ENCODE measurements at regions not wholly inside any gene's neighbourhood (a gene's known extent, or its start where the extent isn't known, plus 50 kb on each side); places are given as distances from the start of the nearest gene placed in this dataset.
"Not testable (repeated sequence)": the region's sequence is repeated elsewhere in the genome, so short reads cannot be mapped to it uniquely, and the experiment has no call there.

DNA sequence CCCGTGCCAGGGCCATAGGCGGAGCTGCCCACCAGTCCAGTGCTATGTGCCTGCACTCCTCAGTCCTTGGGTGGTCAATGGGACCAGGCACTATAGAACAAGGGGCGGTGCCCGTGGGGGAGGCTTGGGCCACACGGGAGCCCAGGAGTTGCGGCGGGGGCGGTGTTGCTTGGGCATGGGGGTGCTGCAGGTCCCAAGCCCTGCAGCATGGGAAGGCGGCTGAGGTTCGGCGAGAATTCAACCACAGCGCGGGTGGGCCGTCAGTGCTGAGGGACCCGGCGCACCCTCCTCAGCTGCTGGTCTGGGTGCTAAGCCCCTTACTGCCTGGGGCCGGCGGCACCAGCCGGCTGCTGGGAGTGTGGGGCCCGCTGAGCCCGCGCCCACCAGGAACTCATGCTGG, 242.2 kb upstream of the SGCG start:
- H3K27ac Mint-ChIP-seq = no peak overlapping the region
- H3K4me3 Mint-ChIP-seq = no peak overlapping the region
- H3K27me3 Mint-ChIP-seq = no peaks in the 10 kb centered on the region
- no peaks in the 10 kb centered on the region for H3K9me3 Mint-ChIP-seq
- H3K36me3 Mint-ChIP-seq = no peaks in the 10 kb centered on the region
- no peaks in the 10 kb centered on the region for H3K4me1 Mint-ChIP-seq

GRCh38 chr13:22939157-22939556, 241.6 kb upstream of the SGCG start:
- H3K4me1 Mint-ChIP-seq = no peaks in the 10 kb centered on the region
- no peak overlapping the region for H3K27ac Mint-ChIP-seq
- H3K9me3 Mint-ChIP-seq = no peaks in the 10 kb centered on the region
- H3K36me3 Mint-ChIP-seq = no peaks in the 10 kb centered on the region
- H3K27me3 Mint-ChIP-seq = no peaks in the 10 kb centered on the region
- H3K4me3 Mint-ChIP-seq = no peak overlapping the region

DNA sequence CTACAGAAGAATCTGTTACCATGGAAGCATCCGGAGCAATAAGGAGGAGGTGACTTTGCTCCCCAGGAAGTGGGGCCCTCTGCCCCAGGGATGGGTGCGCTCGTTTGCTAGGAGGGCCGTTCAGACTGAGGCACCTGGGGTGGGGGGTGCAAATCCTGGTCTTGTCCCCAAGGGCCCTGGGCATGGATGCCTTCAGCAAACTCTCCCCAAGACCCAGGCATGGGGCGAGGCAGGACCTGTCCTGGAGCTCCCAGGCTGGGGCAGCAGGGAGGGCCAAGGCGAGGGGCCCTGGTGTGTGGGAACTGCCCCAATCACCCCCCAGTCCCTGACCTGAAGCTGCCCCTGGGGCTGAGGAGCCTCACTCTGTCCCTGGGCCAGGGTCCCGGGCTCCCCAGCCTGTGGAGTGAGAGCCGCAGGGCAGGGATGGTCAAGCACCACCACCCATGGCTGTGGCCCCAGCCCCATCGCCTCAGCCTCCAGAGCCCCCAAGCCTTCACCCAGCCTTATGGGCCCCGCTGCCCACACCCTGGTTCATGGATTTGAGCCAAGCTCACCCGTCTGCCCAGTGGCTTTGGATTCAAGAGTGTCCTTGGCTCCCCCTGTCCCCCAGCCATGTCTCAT, 240.6 kb upstream of the SGCG start:
- H3K9me3 Mint-ChIP-seq = no peaks in the 10 kb centered on the region
- no peaks in the 10 kb centered on the region for H3K27me3 Mint-ChIP-seq
- no peak overlapping the region for H3K27ac Mint-ChIP-seq
- no peaks in the 10 kb centered on the region for H3K36me3 Mint-ChIP-seq
- H3K4me3 Mint-ChIP-seq = no peak overlapping the region
- H3K4me1 Mint-ChIP-seq = no peaks in the 10 kb centered on the region

DNA sequence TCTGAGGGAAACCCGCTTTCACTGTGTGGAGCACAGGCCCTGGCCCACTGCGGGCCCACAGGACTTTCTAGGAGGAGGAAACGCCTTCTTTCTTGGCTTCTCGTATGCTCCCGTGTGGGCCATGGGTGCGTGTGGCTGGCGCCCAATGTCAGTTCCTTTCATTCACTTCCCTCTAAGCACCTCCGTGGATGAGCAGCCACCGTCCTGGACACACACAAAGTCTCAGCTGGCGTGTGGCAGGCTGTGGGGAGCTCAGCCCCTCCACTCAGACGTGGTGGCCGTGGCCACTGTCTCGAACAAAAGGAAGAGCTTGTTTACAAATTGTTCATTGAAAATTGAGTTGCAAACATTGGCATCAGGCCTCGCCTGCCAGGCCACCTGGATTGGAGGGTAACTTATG, 240.0 kb upstream of the SGCG start:
- H3K9me3 Mint-ChIP-seq = no peaks in the 10 kb centered on the region
- H3K4me1 Mint-ChIP-seq = no peaks in the 10 kb centered on the region

GRCh38 chr13:22941495-22941894, 239.3 kb upstream of the SGCG start:
- H3K4me1 Mint-ChIP-seq, H3K27ac Mint-ChIP-seq, H3K9me3 Mint-ChIP-seq, H3K36me3 Mint-ChIP-seq, H3K4me3 Mint-ChIP-seq, H3K27me3 Mint-ChIP-seq: not testable (repeated sequence)

More for the DNA sequence above, 240.0 kb upstream of the SGCG start:
- Mint-ChIP-seq H3K4me3 (no peak overlapping the region), H3K27ac (no peak overlapping the region), H3K36me3 (no peaks in the 10 kb centered on the region), H3K27me3 (no peaks in the 10 kb centered on the region)

DNA sequence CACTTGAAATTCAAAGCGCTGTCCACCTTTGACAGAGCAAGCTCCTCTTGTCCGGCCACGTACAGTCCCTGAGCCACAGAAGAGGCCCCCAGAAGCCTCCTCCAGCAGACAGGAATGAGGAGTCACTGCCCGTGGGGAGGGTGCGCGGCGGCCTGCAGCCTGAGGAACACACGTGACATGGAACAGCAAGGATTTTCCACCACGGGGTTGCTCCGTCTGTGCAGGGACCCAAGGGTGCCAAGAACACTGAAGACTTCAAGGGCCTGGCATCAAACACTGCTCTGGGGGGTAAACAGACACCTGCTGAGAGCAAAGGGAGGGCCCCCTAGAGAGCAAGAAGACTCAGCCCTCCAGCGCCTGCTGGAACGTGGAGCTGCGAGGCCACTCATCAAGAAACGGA, 237.9 kb upstream of the SGCG start:
- H3K27ac Mint-ChIP-seq, H3K4me1 Mint-ChIP-seq, H3K4me3 Mint-ChIP-seq, H3K9me3 Mint-ChIP-seq, H3K27me3 Mint-ChIP-seq, H3K36me3 Mint-ChIP-seq: not testable (repeated sequence)

GRCh38 chr13:22944378-22944777, 236.4 kb upstream of the SGCG start:
- Mint-ChIP-seq H3K36me3 (no peaks in the 10 kb centered on the region), H3K4me3 (no peak overlapping the region), H3K27ac (no peak overlapping the region), H3K9me3 (no peaks in the 10 kb centered on the region), H3K4me1 (no peaks in the 10 kb centered on the region), H3K27me3 (peaks cover 1% of the 10 kb centered on the region)

DNA sequence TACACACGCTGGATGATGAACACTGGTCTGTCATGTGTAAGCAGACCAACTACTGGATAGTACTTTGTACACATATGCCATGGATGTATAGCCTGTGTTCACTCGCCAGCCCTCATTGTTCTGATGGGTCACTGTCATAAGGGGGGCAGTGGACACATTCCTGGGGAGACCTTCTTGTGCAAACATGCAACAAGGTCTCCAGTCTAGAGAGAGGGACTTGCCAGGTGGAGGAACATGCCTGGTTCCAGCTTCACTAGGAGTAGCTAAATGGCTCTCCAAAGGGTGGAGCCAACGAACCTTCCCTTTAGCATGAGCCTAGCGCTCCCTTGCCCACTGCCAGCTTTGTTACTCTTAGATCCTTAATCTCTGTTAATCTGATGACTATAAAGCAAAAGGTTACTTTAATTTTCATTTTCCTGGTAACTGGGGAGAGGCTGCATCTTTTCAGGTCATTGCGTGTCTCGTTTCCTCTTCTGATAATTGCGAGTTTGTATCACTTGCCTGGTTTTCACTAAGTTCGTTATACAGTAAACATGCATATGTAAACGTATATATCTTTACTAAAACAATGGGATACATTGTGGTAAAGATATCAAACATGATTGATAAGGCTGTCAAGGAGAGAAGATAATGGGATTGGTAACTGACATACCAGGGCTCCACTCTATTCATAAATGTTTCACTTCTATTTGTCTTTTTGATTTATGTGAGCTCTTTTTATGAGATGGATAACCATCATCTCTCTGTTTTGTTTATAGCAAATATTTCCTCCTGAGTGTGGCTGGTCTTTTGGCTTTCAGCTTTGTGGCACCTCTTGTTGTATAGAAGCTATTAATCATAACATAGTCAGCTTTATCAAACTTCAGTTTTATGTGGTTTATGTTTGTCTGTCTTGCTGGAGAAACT, 235.2 kb upstream of the SGCG start:
- Mint-ChIP-seq H3K36me3 (no peaks in the 10 kb centered on the region), H3K27me3 (peaks cover 1% of the 10 kb centered on the region), H3K4me3 (no peak overlapping the region), H3K4me1 (no peaks in the 10 kb centered on the region), H3K27ac (no peak overlapping the region), H3K9me3 (peaks cover 5% of the 10 kb centered on the region)

DNA sequence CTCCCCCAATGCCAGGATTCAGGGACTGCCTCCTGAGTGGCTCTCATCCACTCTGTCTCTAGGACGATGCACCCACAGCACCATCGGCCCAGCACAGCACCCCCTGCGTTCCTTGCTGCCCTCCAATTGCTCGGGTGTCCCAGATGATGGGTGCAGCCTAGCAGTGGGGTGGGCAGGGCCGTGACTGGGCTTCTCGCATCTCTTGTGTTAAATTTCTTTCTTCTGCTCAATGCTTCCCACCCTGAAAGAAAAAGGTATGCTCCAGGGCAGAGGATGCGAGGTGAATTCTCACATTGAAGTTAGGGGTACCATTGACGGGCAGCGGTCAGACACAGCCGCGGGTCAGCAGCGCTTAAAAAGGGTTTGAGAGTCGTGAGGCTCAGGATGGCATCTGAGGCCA, 232.4 kb upstream of the SGCG start:
- Mint-ChIP-seq H3K27ac (no peak overlapping the region), H3K9me3 (peaks cover 12% of the 10 kb centered on the region), H3K27me3 (peaks cover 3% of the 10 kb centered on the region), H3K4me1 (no peaks in the 10 kb centered on the region), H3K36me3 (no peaks in the 10 kb centered on the region), H3K4me3 (no peak overlapping the region)

- H3K27ac Mint-ChIP-seq, H3K36me3 Mint-ChIP-seq, H3K4me1 Mint-ChIP-seq, H3K4me3 Mint-ChIP-seq, H3K27me3 Mint-ChIP-seq: not testable (repeated sequence)
- H3K9me3 Mint-ChIP-seq = peaks cover 12% of the 10 kb centered on the region
These were observed 228.8 kb upstream of the SGCG start for GRCh38 chr13:22952018-22952417.

- not testable (repeated sequence) for H3K36me3 Mint-ChIP-seq, H3K27me3 Mint-ChIP-seq, H3K4me1 Mint-ChIP-seq, H3K4me3 Mint-ChIP-seq, H3K27ac Mint-ChIP-seq
- H3K9me3 Mint-ChIP-seq = peaks cover 11% of the 10 kb centered on the region
These were observed 225.6 kb upstream of the SGCG start for GRCh38 chr13:22955147-22955546.

- H3K9me3 Mint-ChIP-seq, H3K27ac Mint-ChIP-seq, H3K27me3 Mint-ChIP-seq, H3K4me3 Mint-ChIP-seq, H3K4me1 Mint-ChIP-seq, H3K36me3 Mint-ChIP-seq: not testable (repeated sequence)
These were observed 224.2 kb upstream of the SGCG start for GRCh38 chr13:22956456-22957115.

DNA sequence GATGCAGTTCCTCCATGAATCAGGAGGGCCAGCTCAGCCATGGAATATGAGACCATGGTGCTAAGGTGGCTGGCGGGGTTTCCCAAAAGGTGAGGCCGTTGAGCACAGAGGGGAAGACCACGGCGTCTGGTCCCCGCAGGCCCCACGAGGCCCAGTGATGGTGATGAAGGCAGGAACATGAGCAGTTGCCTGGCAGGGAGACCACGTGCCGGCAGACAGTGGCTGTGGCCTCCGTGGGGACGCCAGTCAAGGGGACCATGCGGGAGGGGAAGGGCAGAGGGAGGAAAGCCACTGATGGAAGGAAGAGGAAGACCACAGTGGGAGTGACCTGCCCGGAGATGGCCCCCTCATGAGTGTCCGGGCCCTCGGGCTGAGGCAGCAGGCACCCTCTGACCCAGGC, 220.9 kb upstream of the SGCG start:
- H3K27ac Mint-ChIP-seq, H3K36me3 Mint-ChIP-seq, H3K27me3 Mint-ChIP-seq, H3K9me3 Mint-ChIP-seq, H3K4me1 Mint-ChIP-seq, H3K4me3 Mint-ChIP-seq: not testable (repeated sequence)

GRCh38 chr13:22960827-22961226, 220.0 kb upstream of the SGCG start:
- Mint-ChIP-seq H3K4me1 (no peaks in the 10 kb centered on the region), H3K9me3 (no peaks in the 10 kb centered on the region), H3K27me3 (no peaks in the 10 kb centered on the region), H3K36me3 (no peaks in the 10 kb centered on the region), H3K4me3 (no peak overlapping the region), H3K27ac (no peak overlapping the region)

DNA sequence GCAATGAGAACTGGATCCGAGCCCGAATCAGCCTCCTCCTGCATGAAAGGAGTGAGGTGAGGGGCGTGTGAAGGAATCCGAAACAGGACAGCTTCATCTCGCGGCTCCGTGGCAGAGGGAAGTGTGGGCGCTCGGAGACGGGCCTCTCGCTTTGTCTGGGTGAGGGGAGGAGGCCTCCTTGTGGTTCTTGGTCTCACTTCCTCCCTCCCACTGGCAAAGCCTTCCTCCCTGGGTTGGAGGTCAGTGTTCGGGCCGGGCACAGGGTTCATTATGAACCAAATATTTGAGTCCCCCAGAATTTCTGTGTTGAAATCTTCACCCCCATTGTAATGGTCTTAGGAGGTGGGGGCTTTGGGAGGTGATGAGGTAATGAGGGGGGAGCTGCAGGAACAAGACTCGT, 219.4 kb upstream of the SGCG start:
- H3K9me3 Mint-ChIP-seq, H3K27me3 Mint-ChIP-seq, H3K4me3 Mint-ChIP-seq, H3K36me3 Mint-ChIP-seq, H3K4me1 Mint-ChIP-seq, H3K27ac Mint-ChIP-seq: not testable (repeated sequence)

- Mint-ChIP-seq H3K4me3 (no peak overlapping the region), H3K27ac (no peak overlapping the region), H3K4me1 (no peaks in the 10 kb centered on the region)
These were observed 218.8 kb upstream of the SGCG start for GRCh38 chr13:22961835-22962537.

More at GRCh38 chr13:22961835-22962537, 218.8 kb upstream of the SGCG start:
- H3K36me3 Mint-ChIP-seq = no peaks in the 10 kb centered on the region
- H3K27me3 Mint-ChIP-seq = no peaks in the 10 kb centered on the region
- H3K9me3 Mint-ChIP-seq = no peaks in the 10 kb centered on the region
